CD4-positive, alpha-beta T cell treated with Interferon alpha-2 for 1 hour (primary cell): ENCODE measurements at regions not wholly inside any gene's neighbourhood (a gene's known extent, or its start where the extent isn't known, plus 50 kb on each side); places are given as distances from the start of the nearest gene placed in this dataset.

Experiments used
- DNase-seq, 2 donors: peaks; one replicate each; pipeline ENCODE4 v3.0.0-alpha.2; 2020 to 2022

DNA sequence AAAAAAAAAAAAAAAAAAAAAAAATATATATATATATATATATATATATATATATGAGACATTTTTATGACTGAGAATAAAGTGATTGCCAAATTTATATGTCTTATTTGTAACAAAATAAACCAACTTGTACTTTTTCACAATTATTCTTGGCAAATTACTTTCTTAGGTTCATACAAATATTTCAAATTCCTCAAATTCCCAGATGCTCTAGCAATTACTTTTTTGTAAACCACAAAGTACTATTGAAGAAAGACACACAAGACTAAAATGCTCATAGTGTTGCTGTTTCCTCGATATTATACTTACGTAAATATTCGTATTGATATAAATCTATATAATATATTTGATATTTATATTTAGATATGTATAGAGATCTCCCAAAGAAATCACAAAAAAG is 390.0 kb downstream of the FAT4 start:
- DNase-seq, result no peak

DNA sequence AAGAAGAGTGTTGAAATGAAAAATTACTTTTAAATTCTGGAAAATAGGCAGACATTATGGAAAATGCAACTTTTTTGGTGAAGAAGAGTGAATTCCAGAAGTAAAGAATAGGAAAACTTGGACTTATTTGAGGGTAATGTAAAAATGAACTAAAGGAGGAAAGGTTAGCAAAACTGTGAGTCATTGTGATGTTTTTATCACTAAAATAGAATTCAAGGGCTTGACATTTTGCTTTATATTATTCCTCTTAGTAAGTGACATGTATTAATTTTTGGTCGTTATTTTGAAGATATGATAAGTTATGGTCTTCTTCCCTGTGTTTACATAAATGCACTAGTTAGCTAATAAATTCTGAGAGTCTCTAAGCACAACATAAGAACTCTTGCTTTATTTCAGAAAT is 390.9 kb downstream of the FAT4 start:
- no peak for DNase-seq

DNA sequence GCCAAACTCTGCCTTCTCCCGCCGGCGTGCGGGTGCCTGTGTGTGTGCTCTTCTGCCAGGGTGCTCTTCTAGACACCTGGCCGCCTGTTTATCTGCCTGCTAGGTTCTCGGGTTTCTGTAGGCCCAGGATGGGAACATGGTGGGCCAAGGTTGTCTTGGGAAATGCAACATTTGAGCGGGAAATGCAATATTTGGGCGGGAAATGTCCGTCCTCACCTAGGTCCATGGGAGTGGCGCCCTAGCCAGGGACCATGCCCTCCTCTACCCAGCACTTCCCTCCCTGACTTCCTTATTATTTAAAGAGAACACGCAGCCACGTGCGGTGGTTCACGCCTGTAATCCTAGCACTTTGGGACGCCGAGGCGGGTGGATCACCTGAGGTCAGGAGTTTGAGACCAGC is 392.6 kb downstream of the FAT4 start:
- no peak for DNase-seq

DNA sequence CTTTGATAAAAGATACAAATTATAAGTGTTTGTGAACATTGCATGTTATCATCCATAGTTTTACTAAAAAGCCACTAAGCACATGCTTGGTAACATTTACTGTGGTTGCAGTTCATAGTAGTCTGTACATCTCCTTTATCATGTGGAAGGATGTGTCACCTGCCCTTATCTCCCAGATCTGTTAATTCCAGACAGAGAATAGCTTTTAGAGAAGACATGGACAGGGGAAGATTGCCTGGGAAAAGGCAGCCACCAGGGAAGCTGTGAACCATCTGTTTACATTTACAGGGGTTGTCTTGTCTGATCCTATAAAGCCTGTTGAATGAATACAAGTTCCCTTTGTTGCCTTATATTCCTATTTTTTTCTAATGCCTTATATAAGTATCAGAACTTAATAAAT is 396.0 kb downstream of the FAT4 start:
- DNase-seq, result no peak

DNA sequence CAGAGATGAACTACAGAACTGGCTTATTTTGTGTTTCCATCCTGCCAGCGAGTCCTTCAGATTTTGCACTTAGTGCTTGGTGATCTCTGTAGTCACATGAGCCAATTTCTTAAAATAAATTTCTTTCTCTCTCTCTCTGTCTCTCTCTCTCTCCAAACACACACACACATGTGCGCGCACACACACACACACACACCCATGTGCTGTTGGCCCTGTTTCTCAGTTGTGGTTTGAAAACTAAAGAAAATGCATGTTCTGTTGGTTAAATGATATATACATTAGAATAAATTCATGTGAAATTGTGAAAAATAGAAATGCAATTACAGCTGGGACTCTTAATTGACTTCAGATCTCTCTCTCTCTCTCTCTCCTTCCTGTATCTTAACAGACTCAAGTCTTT is 399.3 kb downstream of the FAT4 start:
- no peak for DNase-seq

DNA sequence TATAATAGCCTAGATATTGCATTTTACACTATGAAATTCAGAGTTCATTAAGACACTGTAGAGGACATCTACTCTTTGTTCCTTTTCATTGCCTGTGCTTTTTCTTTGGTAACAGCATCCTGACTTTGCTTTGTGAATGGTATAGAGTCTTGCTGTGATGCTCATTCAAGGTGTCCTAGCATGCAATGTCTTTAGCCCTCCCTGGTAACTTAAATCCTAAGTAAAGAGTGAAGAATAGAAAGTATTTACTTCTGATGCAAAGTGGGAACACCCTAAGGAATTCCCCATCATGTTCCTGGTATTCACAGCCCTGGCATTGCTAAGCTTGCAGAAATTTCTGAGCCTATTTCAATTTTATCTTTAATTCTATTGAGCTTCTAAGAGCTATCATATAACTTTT is 400.1 kb downstream of the FAT4 start:
- DNase-seq, result no peak

DNA sequence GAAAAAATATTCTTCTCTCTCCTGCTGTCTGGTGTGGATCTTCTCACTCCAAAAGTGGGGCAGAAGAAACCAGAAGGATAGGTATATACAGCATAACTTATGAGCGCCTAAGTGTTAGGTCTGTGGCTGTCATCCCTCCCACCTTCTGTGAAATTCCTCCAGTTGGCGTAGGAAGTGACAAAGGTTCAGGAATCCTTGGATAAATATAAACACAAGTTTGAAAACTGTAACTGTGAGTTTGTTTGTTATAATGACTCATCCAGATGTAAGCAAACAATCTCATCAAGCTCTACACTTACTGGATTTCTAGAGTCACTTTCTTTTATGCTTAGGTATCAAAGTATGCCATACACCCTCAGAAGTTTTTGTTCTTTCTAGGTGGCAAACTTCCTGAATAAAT is 405.2 kb downstream of the FAT4 start:
- no peak for DNase-seq

DNA sequence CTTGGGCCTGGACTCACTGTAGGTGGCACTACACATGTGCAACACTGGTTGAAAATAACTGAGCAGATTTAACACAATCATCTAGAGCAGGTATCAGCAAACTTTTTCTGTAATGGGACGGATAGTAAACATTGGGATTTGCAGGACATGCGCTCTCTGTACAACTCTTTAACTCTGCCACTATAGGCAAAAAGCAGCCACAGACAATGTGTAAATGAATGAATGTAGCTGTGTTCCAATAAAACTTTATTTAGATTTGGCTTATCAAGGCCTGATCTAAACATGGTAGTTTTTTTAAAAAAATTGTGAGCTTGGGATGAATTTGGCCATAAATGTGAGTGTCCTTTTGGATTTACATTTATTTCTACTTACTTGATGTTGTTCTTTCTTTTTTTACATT is 407.3 kb downstream of the FAT4 start:
- DNase-seq, result no peak

DNA sequence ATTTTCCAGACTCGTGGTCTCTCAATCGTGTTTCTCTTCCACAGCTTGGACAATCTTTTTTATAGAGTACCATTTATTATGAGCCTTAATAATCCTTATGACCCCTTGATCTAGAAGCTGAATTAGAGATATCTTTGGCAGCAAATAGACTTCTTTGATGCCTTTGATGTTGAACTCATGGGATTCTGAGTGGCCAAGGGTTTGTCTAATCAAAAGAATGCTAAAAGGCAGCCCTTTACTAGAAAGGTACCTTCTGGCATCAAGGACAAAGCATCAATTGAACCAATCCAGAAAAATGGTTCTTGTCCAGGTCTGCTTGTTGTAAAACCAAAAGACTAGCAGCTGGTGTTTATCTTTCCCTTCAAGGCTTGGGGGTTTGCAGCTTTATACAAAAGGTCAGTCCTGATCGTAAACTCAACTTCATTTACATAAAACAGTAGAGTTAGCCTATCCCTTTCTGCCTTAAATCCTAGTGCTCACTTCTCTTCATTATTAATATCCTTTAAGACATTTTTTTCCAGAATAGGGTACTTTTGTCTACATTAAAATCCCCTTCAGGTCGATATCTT is 411.3 kb downstream of the FAT4 start:
- DNase-seq, result no peak

DNA sequence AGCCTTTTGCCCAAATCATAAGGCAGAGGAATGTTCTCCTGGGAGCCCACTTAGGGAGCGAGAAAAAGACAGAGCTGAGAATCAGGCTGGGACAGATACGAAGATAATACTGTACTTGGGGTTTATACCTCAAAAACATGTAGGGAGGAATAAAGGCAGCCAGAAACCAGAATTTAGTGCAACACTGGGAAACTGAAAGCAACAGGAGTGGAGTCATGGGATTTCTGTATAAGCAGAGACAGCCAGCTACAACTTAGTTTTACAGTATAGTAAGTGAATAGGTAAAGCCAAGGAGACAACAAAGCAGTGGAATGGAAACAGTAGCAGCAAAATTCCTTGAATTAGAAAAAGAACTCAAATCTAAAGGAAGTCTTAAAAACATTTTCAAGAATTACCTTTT is 413.2 kb downstream of the FAT4 start:
- no peak for DNase-seq

DNA sequence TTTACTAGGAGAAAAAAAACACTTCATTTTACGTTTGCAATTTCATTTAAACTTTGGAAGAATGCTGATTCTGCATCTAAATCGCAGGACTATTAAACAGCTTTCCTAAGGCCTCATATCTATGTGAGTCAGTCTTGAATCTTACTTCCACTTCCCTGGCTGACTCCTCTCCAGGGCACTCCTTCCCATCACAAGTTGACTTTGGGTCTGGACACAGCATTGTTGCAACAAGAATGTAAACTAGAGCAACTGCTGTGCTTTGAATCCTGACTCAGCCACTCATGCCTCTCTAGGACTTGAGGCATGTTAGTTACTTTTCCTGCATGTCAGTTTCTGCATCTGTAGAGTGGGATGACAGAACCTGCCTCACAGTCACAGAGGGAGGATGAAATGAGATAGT is 413.8 kb downstream of the FAT4 start:
- no peak for DNase-seq

DNA sequence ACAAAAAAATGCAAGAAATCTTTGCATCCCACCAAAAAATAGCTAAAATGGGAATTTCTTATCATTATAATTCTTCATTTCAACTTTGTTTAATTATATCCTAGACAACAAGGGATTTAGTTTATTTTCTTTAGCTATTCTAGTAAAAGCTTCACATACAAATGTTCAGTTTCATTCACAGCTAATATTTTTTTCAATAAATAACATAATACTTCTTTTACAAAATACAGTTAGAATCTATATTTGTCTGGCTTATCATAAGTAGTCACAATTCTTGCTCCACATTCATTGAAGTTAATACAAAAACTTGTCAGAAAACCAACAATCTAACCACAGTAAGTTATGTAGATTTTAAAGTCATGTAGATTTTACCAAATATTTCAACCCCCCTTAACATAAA is 414.4 kb downstream of the FAT4 start:
- no peak for DNase-seq

DNA sequence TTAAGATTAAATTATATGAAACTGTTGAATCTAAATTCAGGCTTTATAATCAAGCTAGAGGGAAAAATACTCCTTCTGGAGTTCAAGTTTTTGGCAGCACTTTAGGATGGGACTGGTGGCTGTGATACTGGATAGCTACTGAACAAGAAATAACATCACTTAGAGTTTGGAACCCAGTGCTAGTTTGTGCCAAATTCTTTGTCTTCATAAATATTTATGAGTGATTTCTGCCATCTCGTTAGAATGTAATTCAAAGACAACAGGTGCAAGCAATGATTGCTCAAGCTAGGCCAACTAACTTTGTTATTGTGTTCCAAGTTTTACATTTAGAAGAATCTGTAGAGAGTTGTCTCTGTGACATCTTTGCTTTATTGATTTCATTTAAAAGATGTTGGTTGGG is 417.9 kb downstream of the FAT4 start:
- no peak for DNase-seq

DNA sequence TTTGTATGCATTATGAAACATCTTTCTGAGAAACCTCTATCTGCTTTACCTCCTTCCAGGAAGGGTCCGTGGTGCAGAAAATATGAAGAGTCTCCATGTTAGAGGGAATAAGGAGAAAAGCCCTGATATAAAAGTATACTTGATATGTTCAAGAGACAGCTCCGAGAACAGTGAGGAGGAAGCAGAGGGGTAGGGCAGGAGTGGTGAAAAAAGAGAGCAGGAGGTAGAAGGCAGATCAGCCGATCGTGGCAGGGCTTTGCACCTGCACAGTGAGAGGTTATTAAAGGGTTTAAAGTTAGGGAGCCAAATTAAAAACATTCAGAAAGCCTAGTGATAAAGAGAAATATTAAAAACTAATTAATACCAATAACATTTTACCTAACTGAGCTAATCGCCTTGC is 419.7 kb downstream of the FAT4 start:
- no peak for DNase-seq

DNA sequence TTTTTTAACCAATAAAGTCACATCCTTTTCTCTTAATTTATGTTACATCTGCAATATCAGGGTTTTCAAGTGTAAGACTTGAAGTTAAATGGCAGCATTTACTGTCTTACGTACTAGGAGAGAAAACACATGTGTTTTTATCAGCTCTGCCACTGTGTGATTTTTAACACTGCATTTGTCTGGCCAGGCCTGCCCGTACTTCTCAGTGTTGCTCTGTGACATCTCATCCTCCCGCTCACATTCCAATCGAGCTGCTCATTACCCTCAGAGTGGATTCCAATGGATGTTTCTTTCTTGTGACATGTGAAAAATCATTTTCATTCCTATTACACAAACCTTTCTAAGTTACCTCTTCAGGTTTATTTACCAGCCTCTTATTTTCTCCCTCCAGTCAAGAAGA is 420.3 kb downstream of the FAT4 start:
- no peak for DNase-seq

DNA sequence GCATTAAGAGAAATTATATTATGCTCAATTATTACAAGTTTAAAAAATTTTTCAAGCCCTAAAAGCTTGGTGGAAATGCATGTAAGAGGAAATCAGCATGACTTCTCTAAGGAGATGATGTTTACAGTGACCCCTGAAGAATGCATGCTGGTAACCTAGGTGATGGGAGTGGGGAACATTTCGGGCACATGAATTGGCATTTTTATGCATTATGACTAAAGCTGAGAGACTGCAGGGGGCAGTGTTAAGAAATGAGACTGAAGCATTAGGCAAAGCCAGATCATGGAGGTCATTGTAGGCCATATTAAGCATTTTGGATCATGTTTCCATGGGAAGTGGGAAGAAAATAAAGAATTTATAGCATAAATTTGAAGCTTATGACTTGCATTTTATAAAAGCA is 421.3 kb downstream of the FAT4 start:
- DNase-seq, result no peak

DNA sequence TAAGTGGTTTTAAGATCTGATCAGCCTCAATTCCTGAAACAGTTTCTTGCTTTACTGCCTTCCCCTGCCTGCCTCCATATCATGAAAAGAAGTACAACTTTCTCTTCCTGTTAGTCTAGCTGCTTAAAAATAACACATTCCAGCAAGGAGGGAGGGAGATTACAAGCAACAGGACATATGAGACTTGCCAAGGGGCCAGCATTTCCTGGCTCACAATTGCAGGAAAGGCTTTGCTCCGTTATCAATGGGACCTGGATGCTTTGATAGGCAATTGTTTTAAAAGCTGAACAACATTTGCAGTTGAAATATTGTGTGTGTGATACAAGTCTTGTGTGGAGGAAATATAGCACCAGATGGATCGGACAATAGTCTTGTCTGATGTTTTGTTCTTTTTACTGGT is 425.0 kb downstream of the FAT4 start:
- DNase-seq, result no peak

DNA sequence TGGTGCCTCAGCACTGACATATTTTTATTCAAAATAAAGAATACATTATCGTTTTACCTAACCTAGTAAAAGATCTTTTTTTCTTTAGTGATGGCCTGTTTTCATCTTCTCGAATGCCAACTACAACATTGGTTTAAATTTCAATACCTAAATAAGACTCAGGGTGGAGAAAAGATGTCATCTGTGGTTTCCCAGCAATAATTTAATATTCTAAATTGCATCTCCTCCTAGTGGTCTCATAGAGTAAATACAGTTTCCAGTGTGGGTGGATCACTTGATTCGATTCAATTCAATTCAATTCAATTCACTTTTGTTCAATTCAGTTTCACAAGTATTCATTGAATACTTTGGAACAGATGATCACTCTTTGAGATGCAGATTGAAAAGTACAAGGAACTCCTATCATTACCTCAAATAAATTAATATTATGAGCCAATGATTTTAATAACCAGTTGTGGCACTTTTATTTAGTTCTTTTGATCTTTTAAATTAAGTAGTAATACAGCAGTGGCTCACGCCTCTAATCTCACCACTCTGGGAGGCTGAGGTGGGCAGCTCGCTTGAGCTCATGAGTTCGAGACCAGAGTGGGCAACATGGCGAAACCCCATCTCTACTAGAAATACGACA is 427.2 kb downstream of the FAT4 start:
- DNase-seq, result no peak

DNA sequence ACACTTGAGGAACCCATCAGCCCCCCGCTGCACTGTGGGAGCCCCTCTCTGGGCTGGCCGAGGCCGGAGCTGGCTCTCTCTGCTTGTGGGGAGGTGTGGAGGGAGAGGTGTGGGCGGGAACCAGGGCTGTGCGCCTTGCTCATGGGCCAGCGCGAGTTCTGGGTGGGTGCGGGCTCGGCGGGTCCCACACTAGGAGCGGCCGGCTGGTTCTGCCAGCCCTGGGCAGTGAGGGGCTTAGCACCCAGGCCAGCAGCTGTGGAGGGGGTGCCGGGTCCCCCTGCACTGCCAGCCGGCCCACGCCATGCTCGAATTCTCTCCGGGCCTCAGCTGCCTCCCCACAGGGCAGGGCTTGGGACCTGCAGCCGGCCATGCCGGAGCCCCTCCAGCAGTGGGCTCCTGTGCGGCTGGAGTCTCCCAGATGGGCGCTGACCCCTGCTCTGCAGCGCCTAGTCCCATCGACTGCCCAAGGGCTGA is 430.2 kb downstream of the FAT4 start:
- DNase-seq, result no peak

DNA sequence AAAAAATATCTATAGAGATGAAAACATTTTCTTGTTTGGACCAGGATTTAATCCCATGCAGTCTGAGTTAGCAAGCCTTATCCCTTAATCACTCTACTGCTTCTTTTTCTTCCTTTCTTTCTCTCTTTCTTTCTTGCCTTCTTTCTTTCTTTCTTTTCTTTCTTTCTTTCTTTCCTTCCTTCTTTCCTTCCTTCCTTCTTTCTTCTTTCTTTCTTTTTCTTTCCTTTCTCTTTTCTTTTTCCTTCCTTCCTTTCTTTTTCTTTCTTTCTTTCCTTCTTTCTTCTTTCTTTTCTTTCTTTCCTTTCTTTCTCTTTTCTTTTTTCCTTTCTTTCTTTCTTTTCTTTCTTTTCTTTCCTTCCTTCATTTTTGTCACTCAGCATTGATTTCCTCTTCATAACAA is 434.6 kb downstream of the FAT4 start:
- no peak for DNase-seq

DNA sequence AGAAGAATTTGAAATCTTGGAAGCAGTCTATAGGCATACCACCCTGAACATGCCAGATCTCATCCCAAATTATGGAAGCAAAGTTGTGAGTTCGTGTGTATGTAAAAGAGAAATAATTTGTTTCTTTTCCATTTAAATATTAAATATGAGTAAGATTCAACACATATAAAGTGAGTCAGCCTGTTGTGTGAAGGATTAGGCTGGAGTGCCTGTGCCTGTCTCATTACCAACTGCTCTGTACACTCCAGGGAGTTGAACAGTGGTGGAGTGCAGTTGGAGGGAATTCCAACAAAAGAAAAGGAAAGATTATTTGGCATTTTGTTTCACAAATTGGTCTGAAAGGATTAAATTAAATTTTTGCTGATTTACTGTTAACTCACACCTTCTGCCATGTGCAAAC is 435.6 kb downstream of the FAT4 start:
- no peak for DNase-seq

DNA sequence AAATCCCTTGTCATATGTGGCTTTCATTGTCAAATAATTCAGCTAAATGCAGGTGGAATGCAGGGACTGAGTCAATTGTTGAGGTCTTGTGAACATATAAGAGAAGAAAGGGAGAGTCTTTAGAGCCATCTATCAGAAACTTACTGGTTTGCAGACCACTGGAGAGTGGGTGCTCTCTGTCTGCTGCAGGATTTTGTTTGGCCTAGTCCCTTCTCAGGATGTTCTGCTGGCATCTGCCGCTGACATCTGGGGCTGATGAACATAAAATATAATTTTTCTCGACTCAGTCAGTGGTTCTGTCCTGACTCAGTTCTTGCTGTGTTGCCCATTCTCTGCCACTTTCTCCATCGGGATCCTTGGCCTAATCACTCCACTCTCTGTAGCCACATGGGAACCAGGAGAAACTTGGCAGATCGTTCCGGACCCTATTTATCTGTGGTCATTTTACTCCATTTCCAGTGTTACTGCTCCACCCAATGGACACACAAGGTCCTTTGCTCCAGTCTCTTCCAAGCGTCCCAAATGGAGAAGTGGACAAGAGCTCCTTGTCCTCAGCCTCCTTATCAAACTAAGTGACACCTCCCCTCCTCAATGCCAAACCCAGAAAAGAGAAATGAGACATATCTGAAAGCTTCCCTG is 436.2 kb downstream of the FAT4 start:
- no peak for DNase-seq

DNA sequence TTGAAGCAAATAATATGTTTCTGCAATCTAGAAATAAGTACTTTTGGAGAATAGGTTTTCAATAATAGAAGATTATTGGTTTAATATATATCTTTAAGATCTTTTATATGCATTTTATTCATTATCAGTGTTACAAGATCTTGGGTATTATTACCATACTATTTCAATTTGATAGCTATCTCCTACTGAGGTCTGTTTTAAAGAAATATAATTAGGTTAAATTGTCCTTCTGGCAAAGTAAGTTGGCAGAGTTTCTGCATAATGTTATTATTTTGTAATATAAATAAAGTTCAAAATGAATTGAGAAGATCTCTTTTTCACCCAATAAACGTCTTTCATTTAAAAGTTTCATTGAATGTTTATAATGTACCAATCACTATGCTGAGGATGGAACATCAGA is 443.7 kb downstream of the FAT4 start:
- no peak for DNase-seq

DNA sequence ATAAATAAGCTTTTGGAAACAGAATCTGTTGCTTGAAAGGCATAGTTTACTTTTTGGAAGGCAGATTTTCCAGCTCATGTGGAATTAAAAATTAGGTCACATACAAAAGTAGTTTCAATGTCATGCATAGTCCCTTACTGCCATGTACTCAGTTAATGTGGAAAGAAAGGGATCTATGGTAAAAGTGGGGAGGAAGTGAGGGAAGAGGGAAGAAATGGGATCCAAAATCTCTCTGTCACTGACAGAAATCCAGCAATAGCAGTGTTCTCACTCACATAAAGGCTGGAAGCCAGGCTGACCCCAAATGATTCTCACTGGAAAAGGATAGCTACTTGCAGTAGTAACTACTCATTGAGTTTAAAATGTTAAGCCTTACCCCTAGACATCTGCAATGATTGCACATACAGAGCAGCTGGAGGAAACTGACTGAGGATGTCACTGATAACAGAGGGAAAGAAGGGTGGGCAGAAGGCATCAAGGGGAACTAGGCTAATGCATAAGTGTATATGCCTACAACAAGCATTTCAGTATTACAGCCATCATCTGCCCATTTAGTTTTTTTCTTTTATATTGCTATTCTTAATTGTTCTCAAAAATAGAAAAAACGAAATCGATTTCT is 445.6 kb downstream of the FAT4 start:
- DNase-seq, result no peak
